HG03575 (cell line): ENCODE measurements at regions not wholly inside any gene's neighbourhood (a gene's known extent, or its start where the extent isn't known, plus 50 kb on each side); places are given as distances from the start of the nearest gene placed in this dataset.

Experiments used
- ATAC-seq: cut with Tn5 transposase; IDR thresholded peaks from one replicate; pipeline ENCODE4 v1.9.1; 2021; ENCODE audit not compliant: unreplicated experiment, insufficient number of reproducible peaks, low FRiP score; ENCODE audit errors: extremely low read depth

- ATAC-seq = no peak
Measured at GRCh38 chr2:102078773-102079172, 63.8 kb upstream of the IL1R1 start.

GRCh38 chr2:102080451-102081242 lies 61.9 kb upstream of the IL1R1 start:
- ATAC-seq = no peak

- no peak for ATAC-seq
Measured at GRCh38 chr2:102081243-102081522, 61.4 kb upstream of the IL1R1 start.

GRCh38 chr2:102081606-102082005 lies 60.9 kb upstream of the IL1R1 start:
- ATAC-seq = no peak

- peak; percentile 84 for ATAC-seq
Measured at GRCh38 chr2:102082571-102083392, 59.8 kb upstream of the IL1R1 start.

GRCh38 chr2:102083393-102083703 lies 59.2 kb upstream of the IL1R1 start:
- no peak for ATAC-seq

GRCh38 chr2:102084651-102085050 lies 57.9 kb upstream of the IL1R1 start:
- no peak for ATAC-seq

GRCh38 chr2:102085238-102085637 lies 57.3 kb upstream of the IL1R1 start:
- ATAC-seq = no peak

- ATAC-seq = no peak
Measured at GRCh38 chr2:102086150-102086872, 56.2 kb upstream of the IL1R1 start.

- ATAC-seq = no peak
Measured at GRCh38 chr2:102091121-102091520, 51.4 kb upstream of the IL1R1 start.

- ATAC-seq = no peak
Measured at GRCh38 chr2:102091908-102092307, 50.6 kb upstream of the IL1R1 start.

- no peak for ATAC-seq
Measured at GRCh38 chr2:102092535-102092934, 50.0 kb upstream of the IL1R1 start.
